SK-N-SH treated with all-trans-retinoic acid at 6 μM for 48 hours (cell line): ENCODE measurements at regions not wholly inside any gene's neighbourhood (a gene's known extent, or its start where the extent isn't known, plus 50 kb on each side); places are given as distances from the start of the nearest gene placed in this dataset.

Source experiments
- ATAC-seq: fragments of 200-7000 bp; cut with Tn5 transposase; 3 replicates; pipeline ENCODE4 v1.9.1; 2020; ENCODE audit warnings: mild to moderate bottlenecking, moderate library complexity
- ARNTL ChIP-seq: fragments of 450-650 bp; formaldehyde crosslinking; IDR thresholded peaks from 2 replicates; pipeline ENCODE4 v1.5.0; 2020; ENCODE audit warnings: low read depth, mild to moderate bottlenecking, moderate library complexity, borderline replicate concordance
- BACH2 ChIP-seq: fragments of 250-450 bp; sonication (Bioruptor Pico); IDR thresholded peaks from 2 replicates; pipeline ENCODE4 v1.9.0; 2021; ENCODE audit warnings: mild to moderate bottlenecking, borderline replicate concordance
- CREB5 ChIP-seq: fragments of 250-450 bp; sonication (Bioruptor Pico); IDR thresholded peaks from 2 replicates; pipeline ENCODE4 v1.5.1; 2020; ENCODE audit warnings: low read depth, mild to moderate bottlenecking, moderate library complexity
- CSDC2 ChIP-seq: fragments of 250-450 bp; sonication (Bioruptor Pico); IDR thresholded peaks from 2 replicates; pipeline ENCODE4 v1.5.0; 2020; ENCODE audit warnings: mild to moderate bottlenecking, moderate library complexity
- ESRRG ChIP-seq: fragments of 250-450 bp; sonication (Bioruptor Pico); IDR thresholded peaks from 2 replicates; pipeline ENCODE4 v1.6.1; 2021; ENCODE audit warnings: mild to moderate bottlenecking
- POU6F1 ChIP-seq: fragments of 250-450 bp; sonication (Bioruptor Pico); IDR thresholded peaks from 2 replicates; pipeline ENCODE4 v1.8.0; 2021; ENCODE audit warnings: low read depth, mild to moderate bottlenecking, moderate library complexity, borderline replicate concordance
- TCF4 ChIP-seq: fragments of 250-450 bp; sonication (Bioruptor Pico); IDR thresholded peaks from 2 replicates; pipeline ENCODE4 v1.8.0; 2021; ENCODE audit warnings: mild to moderate bottlenecking, moderate library complexity, borderline replicate concordance
- TOX ChIP-seq: fragments of 250-450 bp; sonication (Bioruptor Pico); IDR thresholded peaks from 2 replicates; pipeline ENCODE4 v1.8.0; 2021; ENCODE audit warnings: mild to moderate bottlenecking, moderate library complexity, borderline replicate concordance
- ZC3H10 ChIP-seq: fragments of 250-450 bp; sonication (Bioruptor Pico); IDR thresholded peaks from 2 replicates; pipeline ENCODE4 v1.5.1; 2021; ENCODE audit warnings: mild to moderate bottlenecking, moderate library complexity
- ZFP3 ChIP-seq: fragments of 250-450 bp; sonication (Bioruptor Pico); IDR thresholded peaks from 2 replicates; pipeline ENCODE4 v1.5.0; 2020; ENCODE audit warnings: mild to moderate bottlenecking, moderate library complexity
- ZFP30 ChIP-seq: fragments of 450-650 bp; formaldehyde crosslinking; IDR thresholded peaks from 2 replicates; pipeline ENCODE4 v1.5.0; 2022; ENCODE audit warnings: mild to moderate bottlenecking, moderate library complexity
- ZNF70 ChIP-seq: fragments of 450-650 bp; formaldehyde crosslinking; IDR thresholded peaks from 2 replicates; pipeline ENCODE4 v1.5.0; 2020; ENCODE audit warnings: mild to moderate bottlenecking, moderate library complexity
- TF ChIP-seq, protein P1 (sequence below): fragments of 250-450 bp; sonication (Bioruptor Pico); IDR thresholded peaks from 2 replicates; pipeline ENCODE4 v1.5.1; 2021; ENCODE audit warnings: mild to moderate bottlenecking, moderate library complexity
- TF ChIP-seq, protein P2 (sequence below): fragments of 250-450 bp; sonication (Bioruptor Pico); IDR thresholded peaks from 2 replicates; pipeline ENCODE4 v1.5.0; 2020; ENCODE audit warnings: mild to moderate bottlenecking, moderate library complexity

DNA sequence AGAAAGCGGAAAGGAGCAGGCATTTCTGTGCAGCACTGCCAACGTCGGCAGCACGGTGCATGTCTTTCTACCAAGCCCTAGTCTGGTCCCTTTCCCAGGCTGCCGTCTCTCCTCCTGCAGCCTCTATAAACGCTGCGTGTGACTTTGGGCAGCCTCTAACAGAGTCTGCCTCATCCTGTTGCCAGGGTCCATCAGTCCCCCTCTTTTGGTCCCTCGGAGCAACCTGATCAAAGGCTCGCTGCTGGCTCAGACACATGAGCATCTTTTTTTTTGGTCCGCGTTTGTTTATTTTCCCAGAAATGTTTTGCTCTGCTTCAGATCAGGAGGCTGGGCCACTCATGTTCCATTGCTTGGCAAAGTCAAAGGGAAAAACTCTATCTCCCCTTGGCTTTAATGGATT lies 166.8 kb upstream of the CST7 start:
- no peak for ATAC-seq
- no peak for TF ChIP-seq CSDC2 (CRISPR knock-in tag)
- TF ChIP-seq, protein P1, sequence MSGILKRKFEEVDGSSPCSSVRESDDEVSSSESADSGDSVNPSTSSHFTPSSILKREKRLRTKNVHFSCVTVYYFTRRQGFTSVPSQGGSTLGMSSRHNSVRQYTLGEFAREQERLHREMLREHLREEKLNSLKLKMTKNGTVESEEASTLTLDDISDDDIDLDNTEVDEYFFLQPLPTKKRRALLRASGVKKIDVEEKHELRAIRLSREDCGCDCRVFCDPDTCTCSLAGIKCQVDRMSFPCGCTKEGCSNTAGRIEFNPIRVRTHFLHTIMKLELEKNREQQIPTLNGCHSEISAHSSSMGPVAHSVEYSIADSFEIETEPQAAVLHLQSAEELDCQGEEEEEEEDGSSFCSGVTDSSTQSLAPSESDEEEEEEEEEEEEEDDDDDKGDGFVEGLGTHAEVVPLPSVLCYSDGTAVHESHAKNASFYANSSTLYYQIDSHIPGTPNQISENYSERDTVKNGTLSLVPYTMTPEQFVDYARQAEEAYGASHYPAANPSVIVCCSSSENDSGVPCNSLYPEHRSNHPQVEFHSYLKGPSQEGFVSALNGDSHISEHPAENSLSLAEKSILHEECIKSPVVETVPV: no peak
- no peak for TF ChIP-seq ZNF70
- TF ChIP-seq, protein P2, sequence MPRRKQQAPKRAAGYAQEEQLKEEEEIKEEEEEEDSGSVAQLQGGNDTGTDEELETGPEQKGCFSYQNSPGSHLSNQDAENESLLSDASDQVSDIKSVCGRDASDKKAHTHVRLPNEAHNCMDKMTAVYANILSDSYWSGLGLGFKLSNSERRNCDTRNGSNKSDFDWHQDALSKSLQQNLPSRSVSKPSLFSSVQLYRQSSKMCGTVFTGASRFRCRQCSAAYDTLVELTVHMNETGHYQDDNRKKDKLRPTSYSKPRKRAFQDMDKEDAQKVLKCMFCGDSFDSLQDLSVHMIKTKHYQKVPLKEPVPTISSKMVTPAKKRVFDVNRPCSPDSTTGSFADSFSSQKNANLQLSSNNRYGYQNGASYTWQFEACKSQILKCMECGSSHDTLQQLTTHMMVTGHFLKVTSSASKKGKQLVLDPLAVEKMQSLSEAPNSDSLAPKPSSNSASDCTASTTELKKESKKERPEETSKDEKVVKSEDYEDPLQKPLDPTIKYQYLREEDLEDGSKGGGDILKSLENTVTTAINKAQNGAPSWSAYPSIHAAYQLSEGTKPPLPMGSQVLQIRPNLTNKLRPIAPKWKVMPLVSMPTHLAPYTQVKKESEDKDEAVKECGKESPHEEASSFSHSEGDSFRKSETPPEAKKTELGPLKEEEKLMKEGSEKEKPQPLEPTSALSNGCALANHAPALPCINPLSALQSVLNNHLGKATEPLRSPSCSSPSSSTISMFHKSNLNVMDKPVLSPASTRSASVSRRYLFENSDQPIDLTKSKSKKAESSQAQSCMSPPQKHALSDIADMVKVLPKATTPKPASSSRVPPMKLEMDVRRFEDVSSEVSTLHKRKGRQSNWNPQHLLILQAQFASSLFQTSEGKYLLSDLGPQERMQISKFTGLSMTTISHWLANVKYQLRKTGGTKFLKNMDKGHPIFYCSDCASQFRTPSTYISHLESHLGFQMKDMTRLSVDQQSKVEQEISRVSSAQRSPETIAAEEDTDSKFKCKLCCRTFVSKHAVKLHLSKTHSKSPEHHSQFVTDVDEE (CRISPR knock-in tag): no peak
- TF ChIP-seq POU6F1 (CRISPR knock-in tag): no peak
- no peak for TF ChIP-seq ESRRG (CRISPR knock-in tag)

DNA sequence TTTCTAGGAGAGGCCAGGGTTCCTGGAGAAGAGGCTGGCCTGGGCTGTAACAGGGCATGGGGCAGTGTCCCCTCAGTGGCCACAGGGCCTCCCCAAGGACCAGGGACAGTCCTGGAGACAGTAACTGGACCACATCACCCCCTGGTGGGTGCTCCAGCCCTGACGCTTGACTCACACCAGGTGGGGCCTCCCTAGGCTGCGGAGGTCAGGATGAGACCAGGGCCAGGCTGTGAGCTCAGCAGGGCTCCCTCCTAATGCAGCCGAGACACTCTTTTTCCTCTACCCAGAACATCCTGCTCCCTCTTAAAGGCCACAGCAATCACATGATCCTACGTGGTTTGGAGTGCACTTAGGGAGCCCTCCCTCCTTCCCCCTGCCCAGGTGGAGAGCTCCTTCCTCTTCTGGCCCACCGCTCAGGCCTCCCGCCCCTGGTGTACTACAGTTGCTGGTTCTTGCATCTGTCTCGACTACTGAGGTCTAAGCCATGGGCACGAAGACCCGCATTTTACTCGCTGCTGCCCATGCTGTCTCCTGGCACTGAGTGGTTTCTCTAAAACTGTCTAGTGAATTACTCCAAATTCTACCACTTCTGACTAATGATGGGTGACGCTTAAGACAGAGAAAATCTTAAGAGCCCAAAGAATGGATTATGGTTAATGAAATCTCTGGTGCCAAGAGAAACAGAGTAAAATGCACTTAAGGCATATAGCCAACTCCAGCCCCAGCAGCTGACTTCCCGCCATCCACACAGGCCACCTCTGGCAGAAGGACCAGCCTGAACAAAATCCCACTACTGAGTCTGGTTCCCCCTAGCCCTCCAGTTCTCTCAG lies 166.1 kb upstream of the CST7 start:
- no peak for ATAC-seq
- TF ChIP-seq ZNF70 (no peak), BACH2 (CRISPR knock-in tag) (no peak), ESRRG (CRISPR knock-in tag) (no peak), ZFP30 (no peak), TCF4 (CRISPR knock-in tag) (no peak), ARNTL (no peak)

GRCh38 chr20:24783631-24784492 lies 165.2 kb upstream of the CST7 start:
- ATAC-seq: no peak
- TF ChIP-seq TOX (CRISPR knock-in tag) (no peak), ESRRG (CRISPR knock-in tag) (no peak), TCF4 (CRISPR knock-in tag) (no peak), CSDC2 (CRISPR knock-in tag) (no peak)

GRCh38 chr20:24784607-24785006 lies 164.5 kb upstream of the CST7 start:
- no peak for TF ChIP-seq CREB5 (CRISPR knock-in tag)
- ATAC-seq: no peak

- TF ChIP-seq ZC3H10 (CRISPR knock-in tag) (no peak), ZFP3 (CRISPR knock-in tag) (no peak), BACH2 (CRISPR knock-in tag) (no peak)
Observed at GRCh38 chr20:24785141-24786110, 163.6 kb upstream of the CST7 start.

More at GRCh38 chr20:24785141-24786110, 163.6 kb upstream of the CST7 start:
- ATAC-seq: peak; percentile 62
